Endodermal cell (in vitro differentiated cells): ENCODE measurements at regions not wholly inside any gene's neighbourhood (a gene's known extent, or its start where the extent isn't known, plus 50 kb on each side); places are given as distances from the start of the nearest gene placed in this dataset.

ENCODE experiments used
- DNase-seq: peaks from one replicate; pipeline ENCODE4 v3.0.0-alpha.2; 2017
- H3K27ac ChIP-seq: 2 replicates; pipeline ENCODE4 v1.5.1; 2013; ENCODE audit warnings: mild to moderate bottlenecking, low read depth, low read length, moderate library complexity
- H3K27me3 ChIP-seq: 2 replicates; pipeline ENCODE4 v1.6.1; 2013; ENCODE audit warnings: mild to moderate bottlenecking, low read length, moderate library complexity; ENCODE audit not compliant: insufficient read depth, control insufficient read depth, poor library complexity, severe bottlenecking
- H3K36me3 ChIP-seq: 2 replicates; pipeline ENCODE4 v1.7.0; 2013; ENCODE audit warnings: mild to moderate bottlenecking, low read length, moderate library complexity; ENCODE audit not compliant: control insufficient read depth, insufficient read depth
- H3K4me1 ChIP-seq: one replicate; pipeline ENCODE4 v1.7.0; 2013; ENCODE audit warnings: low read length; ENCODE audit not compliant: control insufficient read depth, insufficient read depth
- H3K4me3 ChIP-seq: 2 replicates; pipeline ENCODE4 v1.5.1; 2013; ENCODE audit warnings: mild to moderate bottlenecking, low read length, moderate library complexity
- H3K9ac ChIP-seq: 2 replicates; pipeline ENCODE4 v1.6.1; 2013; ENCODE audit warnings: mild to moderate bottlenecking, low read length, moderate library complexity; ENCODE audit not compliant: poor library complexity, severe bottlenecking; ENCODE audit errors: extremely low read depth
- H3K9me3 ChIP-seq: 2 replicates; pipeline ENCODE4 v1.6.1; 2013; ENCODE audit warnings: mild to moderate bottlenecking, low read length, moderate library complexity; ENCODE audit not compliant: control insufficient read depth
- H3K27ac Mint-ChIP-seq: 2 replicates; pipeline ENCODE4 v1.8.0; 2020; ENCODE audit warnings: mixed read lengths
- H3K27me3 Mint-ChIP-seq: 2 replicates; pipeline ENCODE4 v1.8.0; 2021; ENCODE audit warnings: mild to moderate bottlenecking, mixed read lengths; ENCODE audit not compliant: insufficient read depth
- H3K36me3 Mint-ChIP-seq: 2 replicates; pipeline ENCODE4 v1.8.0; 2020; ENCODE audit warnings: low read depth, mixed read lengths
- H3K4me1 Mint-ChIP-seq: 2 replicates; pipeline ENCODE4 v1.8.0; 2020; ENCODE audit warnings: mixed read lengths
- H3K4me3 Mint-ChIP-seq: 2 replicates; pipeline ENCODE4 v1.8.0; 2020; ENCODE audit warnings: mild to moderate bottlenecking, moderate library complexity, mixed read lengths
- H3K9me3 Mint-ChIP-seq: 2 replicates; pipeline ENCODE4 v1.8.0; 2020; ENCODE audit warnings: mild to moderate bottlenecking, mixed read lengths
- CTCF ChIP-seq: fragments of 200-600 bp; sonication (generic); conservative IDR thresholded peaks from 2 replicates; pipeline ENCODE4 v1.5.0; 2021; ENCODE audit warnings: antibody characterized with exemption, mild to moderate bottlenecking
- WGBS, 2 experiments: methylation state at CpG; one replicate each; pipeline versions ENCODE4 v1.1.5 to v1.1.7; 2013; ENCODE audit warnings: missing lambda C conversion rate in 2 of 2, mixed read lengths in 1 of 2; ENCODE audit not compliant: insufficient coverage in 1 of 2, insufficient read length in 1 of 2; 5-methylcytosine and 5-hydroxymethylcytosine counted together

GRCh38 chr13:26132756-26133155 is 80.9 kb upstream of the SHISA2 start:
- H3K4me3 ChIP-seq = no peak overlapping the region
- 56 to 64% methylated on average over 2 of the region's 2 CpGs for WGBS, 2 experiments
- no peak for DNase-seq
- no peaks in the 10 kb centered on the region for H3K36me3 ChIP-seq
- no peak overlapping the region for H3K27ac Mint-ChIP-seq
- TF ChIP-seq CTCF = peak; percentile 45
- H3K9me3 ChIP-seq = no peaks in the 10 kb centered on the region
- no peak overlapping the region for H3K9ac ChIP-seq
- H3K9me3 Mint-ChIP-seq = peaks cover 1% of the 10 kb centered on the region
- no peaks in the 10 kb centered on the region for H3K36me3 Mint-ChIP-seq
- no peak overlapping the region for H3K4me3 Mint-ChIP-seq
- H3K27me3 ChIP-seq = no peaks in the 10 kb centered on the region
- H3K27me3 Mint-ChIP-seq = no peaks in the 10 kb centered on the region
- no peak overlapping the region for H3K27ac ChIP-seq
- no peaks in the 10 kb centered on the region for H3K4me1 ChIP-seq
- no peaks in the 10 kb centered on the region for H3K4me1 Mint-ChIP-seq

GRCh38 chr13:26128676-26129075 is 76.9 kb upstream of the SHISA2 start:
- no peak overlapping the region for H3K4me3 Mint-ChIP-seq
- no peaks in the 10 kb centered on the region for H3K4me1 ChIP-seq
- no peak overlapping the region for H3K9ac ChIP-seq
- no peak overlapping the region for H3K27ac Mint-ChIP-seq
- no peak for TF ChIP-seq CTCF
- DNase-seq = no peak
- peaks cover 1% of the 10 kb centered on the region for H3K9me3 Mint-ChIP-seq
- no peak overlapping the region for H3K27ac ChIP-seq
- no peaks in the 10 kb centered on the region for H3K36me3 ChIP-seq
- no peaks in the 10 kb centered on the region for H3K27me3 ChIP-seq
- no peaks in the 10 kb centered on the region for H3K4me1 Mint-ChIP-seq
- H3K4me3 ChIP-seq = no peak overlapping the region
- H3K9me3 ChIP-seq = no peaks in the 10 kb centered on the region
- H3K36me3 Mint-ChIP-seq = no peaks in the 10 kb centered on the region
- 96 to 98% methylated on average over 4 of the region's 4 CpGs for WGBS, 2 experiments
- H3K27me3 Mint-ChIP-seq = no peaks in the 10 kb centered on the region

- no peak overlapping the region for H3K9ac ChIP-seq
- no peak overlapping the region for H3K27ac ChIP-seq
- WGBS, 2 experiments = 84 to 88% methylated on average over 5 to 6 of the region's 6 CpGs
- no peaks in the 10 kb centered on the region for H3K27me3 ChIP-seq
- Mint-ChIP-seq H3K27ac (no peak overlapping the region), H3K36me3 (no peaks in the 10 kb centered on the region), H3K4me1 (no peaks in the 10 kb centered on the region), H3K4me3 (no peak overlapping the region), H3K27me3 (peaks cover 3% of the 10 kb centered on the region), H3K9me3 (no peaks in the 10 kb centered on the region)
- DNase-seq = no peak
- H3K4me1 ChIP-seq = no peaks in the 10 kb centered on the region
- TF ChIP-seq CTCF = no peak
- no peaks in the 10 kb centered on the region for H3K36me3 ChIP-seq
- H3K9me3 ChIP-seq = no peaks in the 10 kb centered on the region
- no peak overlapping the region for H3K4me3 ChIP-seq
Measured at GRCh38 chr13:26117620-26118019, 65.8 kb upstream of the SHISA2 start.
